MG63 (cell line): ENCODE measurements at regions not wholly inside any gene's neighbourhood (a gene's known extent, or its start where the extent isn't known, plus 50 kb on each side); places are given as distances from the start of the nearest gene placed in this dataset.

Source experiments
- DNase-seq: peaks from one replicate; pipeline ENCODE4 v3.0.0-alpha.2; 2020
- H3K27me3 ChIP-seq: fragments of 250-450 bp; sonication (Bioruptor Pico); 2 replicates; pipeline ENCODE4 v1.5.1; 2020; ENCODE audit warnings: mild to moderate bottlenecking, moderate library complexity
- H3K36me3 ChIP-seq: fragments of 250-450 bp; sonication (Bioruptor Pico); 2 replicates; pipeline ENCODE4 v1.5.1; 2020; ENCODE audit warnings: mild to moderate bottlenecking, moderate library complexity
- H3K4me3 ChIP-seq: fragments of 250-450 bp; sonication (Bioruptor Pico); 2 replicates; pipeline ENCODE4 v1.5.1; 2020; ENCODE audit warnings: mild to moderate bottlenecking, moderate library complexity
- H3K9me3 ChIP-seq: fragments of 250-450 bp; sonication (Bioruptor Pico); 2 replicates; pipeline ENCODE4 v1.5.1; 2020; ENCODE audit warnings: mild to moderate bottlenecking, moderate library complexity

DNA sequence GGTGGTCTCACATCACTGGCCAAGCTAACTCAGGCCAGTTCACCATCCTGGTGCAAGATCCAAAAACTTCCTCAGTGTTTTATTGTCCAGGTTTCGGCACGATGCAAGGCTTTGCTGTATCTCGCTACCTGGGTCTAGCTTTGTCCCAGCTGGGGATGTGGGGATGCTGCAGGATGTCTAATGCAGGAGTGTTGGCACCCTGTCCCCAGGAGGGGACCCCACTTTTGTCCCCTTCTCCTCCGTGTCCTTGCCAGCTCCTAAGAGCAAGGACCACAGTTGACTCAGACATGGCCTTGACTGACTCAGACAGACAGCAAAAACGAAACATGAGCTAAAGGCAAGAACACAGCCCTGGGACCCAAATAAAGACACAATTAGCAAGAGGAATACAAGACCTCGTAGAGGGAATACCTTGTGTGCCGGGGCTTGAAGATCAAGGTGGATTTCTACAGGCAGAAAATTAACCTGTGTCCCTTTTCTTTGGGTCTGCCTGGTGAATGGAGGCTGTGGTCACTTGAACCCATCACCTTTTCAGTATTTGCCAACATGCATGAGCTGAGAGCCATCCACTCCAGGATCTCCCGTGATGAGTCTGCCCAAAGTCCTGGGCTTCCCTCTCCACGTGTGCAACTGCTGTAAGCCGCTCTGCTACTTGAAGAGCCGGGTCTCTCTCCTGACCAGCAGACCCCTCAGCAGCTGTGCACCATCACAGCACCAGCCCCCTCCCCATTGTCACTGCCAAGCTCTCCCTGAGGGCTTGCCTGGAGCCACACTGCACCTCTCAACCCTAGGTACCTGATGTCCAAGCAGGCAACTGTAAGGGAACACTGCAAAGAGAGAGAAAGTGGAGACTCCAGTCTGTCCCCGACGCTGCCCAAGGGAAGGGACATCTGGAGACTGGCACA lies 149.5 kb upstream of the ZNF507 start:
- no peak for DNase-seq
- H3K9me3 ChIP-seq: no peaks in the 10 kb centered on the region
- no peaks in the 10 kb centered on the region for H3K27me3 ChIP-seq
- no peak overlapping the region for H3K4me3 ChIP-seq
- H3K36me3 ChIP-seq: no peaks in the 10 kb centered on the region

DNA sequence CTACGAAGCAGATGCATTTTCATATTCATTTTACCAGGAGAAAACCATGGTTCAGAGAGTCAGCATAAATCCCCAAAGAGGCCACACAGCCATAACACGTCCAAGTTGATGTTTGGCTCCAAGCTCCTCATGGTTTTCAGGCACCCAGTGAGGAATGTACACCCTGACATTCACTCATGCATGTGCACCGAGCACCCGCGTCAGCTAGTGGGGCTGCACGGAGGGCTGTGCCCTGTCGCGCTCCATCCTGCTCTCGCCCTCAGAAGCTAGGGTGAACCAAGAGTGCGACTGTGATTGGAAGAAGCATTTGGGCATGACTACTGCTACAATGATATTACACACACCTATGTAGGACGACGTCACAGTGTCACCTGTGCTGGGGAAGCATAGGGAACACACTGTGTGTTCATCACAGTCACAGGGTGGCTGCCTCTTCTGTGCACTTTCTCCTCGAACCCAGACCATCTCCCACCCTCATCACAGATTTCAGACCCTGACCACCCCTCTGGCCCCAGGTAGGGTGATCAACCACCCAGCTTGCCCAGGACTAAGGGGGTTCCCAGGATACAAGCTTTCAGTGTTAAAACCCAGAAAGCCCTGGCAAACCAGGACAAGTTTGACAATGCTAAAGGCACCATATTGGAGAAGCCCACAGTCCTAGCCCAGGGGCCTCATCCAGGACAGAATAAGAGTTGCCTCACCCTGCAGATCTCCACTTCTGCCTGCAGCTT lies 148.6 kb upstream of the ZNF507 start:
- Histone ChIP-seq H3K4me3 (no peak overlapping the region), H3K36me3 (no peaks in the 10 kb centered on the region), H3K9me3 (no peaks in the 10 kb centered on the region), H3K27me3 (no peaks in the 10 kb centered on the region)
- no peak for DNase-seq

DNA sequence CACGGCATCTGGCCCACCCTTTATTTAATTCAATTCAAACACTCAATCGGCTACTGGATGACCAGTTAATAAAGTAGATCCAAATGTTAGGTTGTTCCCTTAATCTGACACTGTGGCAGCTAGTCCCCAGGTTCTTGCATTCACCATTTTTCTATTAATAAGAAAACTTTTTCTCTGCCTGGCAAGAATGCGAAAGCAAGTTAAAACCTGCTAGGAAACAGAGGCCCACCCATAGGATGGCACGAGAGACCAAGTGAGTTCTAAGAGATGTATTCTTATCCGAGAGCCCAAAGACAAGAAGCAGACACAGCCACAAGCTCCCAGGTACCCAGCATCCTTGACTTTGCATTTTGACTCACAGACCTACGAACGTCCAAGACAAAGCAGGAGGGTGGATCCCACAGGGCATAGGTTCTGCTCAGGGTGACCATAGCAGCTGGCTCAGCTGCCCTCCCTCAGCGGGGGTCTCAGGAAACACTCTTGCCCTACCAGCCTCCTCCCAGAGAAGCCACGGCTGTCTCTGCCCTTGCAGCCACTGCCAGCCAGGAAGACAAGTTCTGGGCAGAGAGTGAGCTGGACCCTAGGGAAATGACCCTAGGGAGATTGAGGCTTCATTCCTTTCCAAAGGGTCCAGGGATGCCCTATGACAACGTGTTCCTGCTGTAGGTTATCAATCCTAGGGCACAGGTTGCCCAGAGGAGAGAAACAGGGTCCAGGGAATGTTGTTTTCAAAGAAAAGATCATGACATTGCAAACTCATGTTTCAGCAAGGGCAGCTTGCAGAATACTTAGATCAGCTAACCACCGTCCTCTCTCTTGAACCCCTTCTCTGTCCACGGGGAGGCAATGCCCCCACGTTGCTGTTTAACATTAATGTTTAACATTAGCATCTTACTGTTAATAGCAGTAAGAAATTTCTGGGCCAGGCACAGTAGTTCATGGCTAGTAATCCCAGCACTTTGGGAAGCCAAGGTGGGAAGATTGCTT lies 147.2 kb upstream of the ZNF507 start:
- Histone ChIP-seq H3K27me3 (no peaks in the 10 kb centered on the region), H3K36me3 (no peaks in the 10 kb centered on the region), H3K9me3 (no peaks in the 10 kb centered on the region), H3K4me3 (no peak overlapping the region)
- no peak for DNase-seq

DNA sequence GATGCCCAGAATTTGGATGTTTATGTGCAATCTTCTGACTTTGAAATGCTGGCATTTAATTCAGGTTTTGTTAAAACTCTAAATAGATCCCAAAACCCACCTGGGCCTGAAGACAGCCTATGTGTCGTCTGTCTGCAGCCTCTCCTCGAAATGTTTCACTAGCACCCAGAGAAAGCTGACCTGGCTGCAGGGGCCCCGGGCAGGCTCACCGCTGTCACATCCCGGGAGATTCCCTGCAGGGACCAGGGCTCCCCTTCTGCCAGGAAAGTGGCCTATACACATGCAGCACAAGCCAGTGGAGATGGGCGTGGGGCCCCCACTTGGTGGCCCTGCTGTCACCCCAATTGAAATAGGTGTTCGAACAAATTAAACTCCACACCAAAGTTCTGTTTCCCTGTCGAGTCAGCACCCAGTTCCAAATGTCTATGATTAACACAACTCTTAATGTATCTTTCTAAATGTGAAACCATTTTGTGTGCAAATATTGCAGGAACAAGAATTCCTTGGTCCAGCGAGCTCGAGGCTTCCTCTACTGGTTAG lies 145.8 kb upstream of the ZNF507 start:
- no peak for DNase-seq
- Histone ChIP-seq H3K4me3 (no peak overlapping the region), H3K9me3 (no peaks in the 10 kb centered on the region), H3K36me3 (no peaks in the 10 kb centered on the region), H3K27me3 (0 out of 2 replicates have a peak, but pooled peaks cover under 1% of the 10 kb centered on the region)

DNA sequence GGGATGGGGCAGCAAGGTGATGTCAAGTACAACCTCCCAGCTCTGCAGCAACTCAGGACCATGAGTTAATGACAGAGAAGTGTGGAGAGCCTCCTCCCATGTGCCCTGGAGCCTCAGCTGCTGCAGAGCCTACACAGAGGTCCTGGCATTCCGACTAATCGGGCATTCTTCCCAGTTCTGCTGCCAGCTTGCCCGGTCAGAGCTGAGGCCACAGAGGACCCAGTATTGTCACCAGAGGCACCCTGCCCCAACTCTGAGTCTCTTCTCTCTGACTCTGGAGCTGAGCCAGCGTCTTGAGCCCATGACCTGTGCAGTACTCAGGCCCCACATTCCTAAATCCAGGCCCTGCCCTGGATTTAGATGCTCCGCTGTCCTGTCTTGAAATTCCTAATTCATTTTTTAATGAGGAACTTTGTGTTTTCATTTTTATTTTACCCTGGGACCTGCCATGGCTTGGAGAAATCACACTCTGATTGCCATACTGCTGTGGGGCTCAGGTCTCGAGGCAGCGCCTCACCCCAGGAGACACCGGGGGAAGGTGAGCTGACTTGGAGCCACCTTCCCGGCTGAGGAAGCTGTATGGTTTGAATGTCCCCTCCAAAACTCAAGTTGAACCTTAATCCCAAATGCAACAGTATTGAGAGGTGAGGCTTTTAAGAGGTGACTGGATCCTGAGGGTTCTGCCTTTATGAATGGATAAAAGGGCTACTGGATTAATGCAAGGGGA lies 144.9 kb upstream of the ZNF507 start:
- 0 out of 2 replicates have a peak, but pooled peaks cover 2% of the 10 kb centered on the region for H3K27me3 ChIP-seq
- DNase-seq: no peak
- H3K36me3 ChIP-seq: no peaks in the 10 kb centered on the region
- no peak overlapping the region for H3K4me3 ChIP-seq
- no peaks in the 10 kb centered on the region for H3K9me3 ChIP-seq

DNA sequence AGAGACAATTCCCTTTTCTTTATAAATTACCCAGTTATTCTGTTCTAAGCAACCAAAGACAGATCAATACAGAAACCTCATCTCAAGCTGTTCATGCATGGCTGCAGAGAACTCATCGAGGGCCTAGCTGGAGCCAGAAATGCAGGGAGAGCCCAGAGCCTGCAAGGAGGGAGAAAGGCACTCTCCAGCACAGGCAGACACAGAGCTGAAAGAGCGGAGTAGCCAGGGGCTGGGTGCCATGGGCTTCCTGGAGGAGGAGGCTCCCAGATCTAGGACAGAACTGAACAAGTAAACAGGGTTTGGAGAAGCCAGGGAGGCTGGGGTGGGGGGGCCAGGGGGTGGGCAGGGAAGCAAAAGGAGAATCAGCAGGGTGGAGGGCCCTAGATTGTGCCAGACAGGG lies 144.2 kb upstream of the ZNF507 start:
- no peak overlapping the region for H3K4me3 ChIP-seq
- no peaks in the 10 kb centered on the region for H3K36me3 ChIP-seq
- H3K9me3 ChIP-seq: no peaks in the 10 kb centered on the region
- no peak for DNase-seq
- H3K27me3 ChIP-seq: 0 out of 2 replicates have a peak, but pooled peaks cover 2% of the 10 kb centered on the region

- Histone ChIP-seq H3K27me3 (0 out of 2 replicates have a peak, but pooled peaks cover 2% of the 10 kb centered on the region), H3K36me3 (no peaks in the 10 kb centered on the region), H3K4me3 (no peak overlapping the region), H3K9me3 (no peaks in the 10 kb centered on the region)
- no peak for DNase-seq
Measured at GRCh38 chr19:32201636-32202051, 143.8 kb upstream of the ZNF507 start.

- Histone ChIP-seq H3K4me3 (no peak overlapping the region), H3K9me3 (no peaks in the 10 kb centered on the region), H3K36me3 (no peaks in the 10 kb centered on the region), H3K27me3 (0 out of 2 replicates have a peak, but pooled peaks cover 2% of the 10 kb centered on the region)
- no peak for DNase-seq
Measured at GRCh38 chr19:32202244-32202643, 143.2 kb upstream of the ZNF507 start.

DNA sequence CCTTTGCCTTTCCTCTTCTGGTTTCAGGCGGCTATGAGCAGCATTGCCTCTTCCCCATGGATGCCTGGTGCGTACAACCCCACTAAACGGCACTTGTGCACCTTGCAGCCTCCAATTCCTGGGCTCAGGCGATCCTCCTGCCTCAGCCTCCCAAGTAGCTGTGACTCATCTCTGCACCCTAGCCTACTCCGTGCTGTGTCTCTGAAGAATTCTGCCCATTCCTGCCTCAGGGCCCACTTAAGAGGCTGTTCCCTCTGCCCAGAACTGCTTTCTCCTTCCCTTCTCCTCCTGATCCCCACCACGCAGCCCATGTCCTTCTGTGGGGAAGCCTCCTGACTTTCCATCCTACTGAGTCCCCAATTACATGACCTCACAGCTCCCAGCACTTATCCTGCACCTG lies 142.2 kb upstream of the ZNF507 start:
- 0 out of 2 replicates have a peak, but pooled peaks cover 2% of the 10 kb centered on the region for H3K27me3 ChIP-seq

DNA sequence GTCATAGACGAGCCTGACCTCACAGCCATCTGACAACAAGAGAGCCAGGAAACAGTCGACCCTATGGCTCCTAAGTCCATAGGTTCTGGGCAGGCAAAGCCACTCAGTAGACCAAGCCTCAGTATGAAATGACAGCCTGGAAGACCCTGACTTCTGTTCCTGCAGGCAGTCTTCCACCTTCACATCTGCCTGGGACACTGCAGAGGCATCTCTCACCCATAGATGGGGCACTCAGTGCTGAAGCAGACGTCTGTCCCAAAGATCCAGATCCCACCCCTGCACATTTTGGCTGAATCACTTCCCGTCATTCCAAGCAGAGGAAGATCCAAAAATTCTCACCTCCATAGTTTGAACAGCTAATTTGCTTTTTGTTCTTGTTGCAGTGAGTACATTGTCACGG lies 139.3 kb upstream of the ZNF507 start:
- no peaks in the 10 kb centered on the region for H3K36me3 ChIP-seq
- no peak overlapping the region for H3K4me3 ChIP-seq
- 0 out of 2 replicates have a peak, but pooled peaks cover 2% of the 10 kb centered on the region for H3K27me3 ChIP-seq
- no peaks in the 10 kb centered on the region for H3K9me3 ChIP-seq
- no peak for DNase-seq

More for the DNA sequence above, 142.2 kb upstream of the ZNF507 start:
- no peak for DNase-seq
- Histone ChIP-seq H3K4me3 (no peak overlapping the region), H3K36me3 (no peaks in the 10 kb centered on the region), H3K9me3 (no peaks in the 10 kb centered on the region)

DNA sequence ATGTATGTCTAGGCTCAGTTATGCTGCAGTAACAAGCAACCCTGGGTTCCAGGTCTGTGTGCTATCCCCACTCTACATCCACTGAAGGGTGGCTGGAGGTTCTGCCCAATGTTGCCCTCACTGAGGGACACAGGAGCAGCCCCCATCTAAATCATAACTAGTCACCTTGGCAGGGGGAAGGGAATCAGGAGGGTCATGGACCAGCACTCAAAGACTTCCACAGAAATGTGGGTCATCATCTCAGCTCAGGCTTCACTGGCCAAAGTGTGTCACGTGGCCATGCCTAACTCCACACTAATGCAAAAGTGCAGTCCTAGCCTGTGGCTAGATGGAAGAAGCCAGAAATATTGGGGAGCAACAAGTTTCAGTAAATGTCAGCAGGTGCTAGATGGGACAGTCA lies 137.3 kb upstream of the ZNF507 start:
- H3K36me3 ChIP-seq: no peaks in the 10 kb centered on the region
- no peak for DNase-seq
- H3K9me3 ChIP-seq: no peaks in the 10 kb centered on the region; the same call in 1 of the 2 replicates
- no peak overlapping the region for H3K4me3 ChIP-seq
- H3K27me3 ChIP-seq: 0 out of 2 replicates have a peak, but pooled peaks cover 2% of the 10 kb centered on the region

DNA sequence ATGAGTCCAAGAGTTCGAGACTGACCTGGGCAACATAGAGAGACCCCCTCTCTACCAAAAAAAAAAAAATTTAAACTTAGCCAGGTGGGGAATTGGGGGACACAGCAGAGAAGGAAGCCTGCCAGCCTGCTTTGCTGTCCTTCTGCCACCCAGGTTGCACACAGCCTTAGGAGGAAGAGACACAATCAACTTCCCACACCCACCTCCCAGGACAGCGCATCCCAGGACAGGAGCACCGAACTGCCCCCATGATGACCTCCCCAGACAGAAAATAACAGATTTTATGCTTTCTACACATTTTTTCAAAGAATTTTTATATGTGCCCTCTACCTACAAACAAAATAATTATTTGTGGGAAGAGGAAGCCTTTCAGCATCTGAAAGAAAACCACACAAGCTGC lies 126.0 kb upstream of the ZNF507 start:
- Histone ChIP-seq H3K36me3 (no peaks in the 10 kb centered on the region), H3K27me3 (peaks cover 2% of the 10 kb centered on the region; the same call in 1 of the 2 replicates), H3K4me3 (no peak overlapping the region), H3K9me3 (no peaks in the 10 kb centered on the region)
- no peak for DNase-seq

- no peaks in the 10 kb centered on the region for H3K9me3 ChIP-seq
- H3K36me3 ChIP-seq: no peaks in the 10 kb centered on the region
- no peak overlapping the region for H3K4me3 ChIP-seq
- no peak for DNase-seq
- peaks cover 5% of the 10 kb centered on the region for H3K27me3 ChIP-seq
Measured at GRCh38 chr19:32219881-32220472, 125.4 kb upstream of the ZNF507 start.

DNA sequence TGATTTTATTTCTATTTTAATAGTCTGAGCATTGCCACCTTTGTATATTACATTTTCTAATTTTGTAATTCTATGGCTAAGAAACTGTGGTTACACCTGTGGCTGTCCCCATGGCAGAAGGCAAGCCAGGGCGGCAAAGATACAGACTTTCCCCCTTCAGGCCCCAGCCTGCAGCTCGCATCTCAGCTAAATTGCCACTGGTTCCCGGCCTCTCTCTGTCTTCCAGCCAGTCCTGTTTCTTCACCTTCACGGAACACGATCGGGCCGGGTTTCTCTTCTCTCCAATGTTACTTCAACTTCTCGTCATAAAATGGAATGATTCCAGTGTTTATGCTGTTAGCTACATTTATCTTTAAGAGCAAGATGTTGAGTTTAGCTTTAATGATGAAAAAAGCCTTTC lies 124.5 kb upstream of the ZNF507 start:
- Histone ChIP-seq H3K9me3 (no peaks in the 10 kb centered on the region), H3K36me3 (no peaks in the 10 kb centered on the region), H3K27me3 (peaks cover 8% of the 10 kb centered on the region), H3K4me3 (no peak overlapping the region)
- no peak for DNase-seq

DNA sequence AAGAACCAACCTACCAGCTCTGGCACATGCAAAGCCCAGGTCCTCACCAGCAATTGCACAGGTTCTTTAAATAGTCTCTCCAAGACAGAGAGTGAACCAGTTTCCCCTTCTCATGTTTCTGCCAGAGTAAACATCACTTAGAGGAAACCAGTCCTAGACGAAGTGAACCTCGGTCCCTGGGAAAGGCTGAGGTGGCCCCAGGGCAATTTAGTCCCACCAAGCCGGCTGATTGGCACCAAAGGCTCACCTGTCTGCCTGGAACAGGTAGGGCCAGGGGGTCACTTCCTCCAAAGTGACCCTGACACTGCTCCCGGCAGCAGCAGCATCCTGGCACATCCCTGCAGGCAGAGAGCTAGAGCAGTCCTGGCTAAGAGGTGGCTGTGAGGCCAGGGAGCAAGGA lies 122.9 kb upstream of the ZNF507 start:
- no peak overlapping the region for H3K4me3 ChIP-seq
- no peaks in the 10 kb centered on the region for H3K36me3 ChIP-seq
- H3K9me3 ChIP-seq: no peaks in the 10 kb centered on the region
- DNase-seq: no peak
- H3K27me3 ChIP-seq: peaks cover 16% of the 10 kb centered on the region
